GM23248 (cell line): ENCODE measurements at regions not wholly inside any gene's neighbourhood (a gene's known extent, or its start where the extent isn't known, plus 50 kb on each side); places are given as distances from the start of the nearest gene placed in this dataset.

Experiments used
- DNase-seq: peaks from one replicate; pipeline ENCODE4 v3.0.0-alpha.2; 2015
- H2AFZ ChIP-seq: fragments of 200-600 bp; sonication (generic); 2 replicates; pipeline ENCODE4 v1.6.1; 2016; ENCODE audit warnings: antibody characterized with exemption
- H3F3A ChIP-seq: fragments of 200-600 bp; sonication (generic); 2 replicates; pipeline ENCODE4 v1.6.1; 2016; ENCODE audit warnings: mild to moderate bottlenecking, antibody characterized with exemption, mixed run types; ENCODE audit not compliant: insufficient read depth
- H3K27ac ChIP-seq: fragments of 200-600 bp; sonication (generic); 2 replicates; pipeline ENCODE4 v1.5.1; 2016; ENCODE audit warnings: mild to moderate bottlenecking
- H3K27me3 ChIP-seq: fragments of 200-600 bp; sonication (generic); replicated peaks from 2 replicates; pipeline ENCODE4 v1.6.1; 2016; ENCODE audit warnings: mild to moderate bottlenecking; ENCODE audit not compliant: insufficient read depth
- H3K36me3 ChIP-seq: fragments of 200-600 bp; sonication (generic); 2 replicates; pipeline ENCODE4 v1.6.1; 2016; ENCODE audit warnings: low read depth, mild to moderate bottlenecking
- H3K4me1 ChIP-seq: fragments of 200-600 bp; sonication (generic); 2 replicates; pipeline ENCODE4 v1.6.1; 2016; ENCODE audit warnings: mild to moderate bottlenecking; ENCODE audit not compliant: insufficient read depth
- H3K4me2 ChIP-seq: fragments of 200-600 bp; sonication (generic); one replicate; pipeline ENCODE4 v1.6.1; 2016; ENCODE audit warnings: mild to moderate bottlenecking; ENCODE audit not compliant: unreplicated experiment
- H3K4me3 ChIP-seq: fragments of 200-600 bp; sonication (generic); 2 replicates; pipeline ENCODE4 v1.5.1; 2016; ENCODE audit warnings: mild to moderate bottlenecking
- H3K79me2 ChIP-seq: fragments of 200-600 bp; sonication (generic); 2 replicates; pipeline ENCODE4 v1.6.1; 2016; ENCODE audit warnings: mild to moderate bottlenecking; ENCODE audit not compliant: insufficient read depth
- H3K9ac ChIP-seq: fragments of 200-600 bp; sonication (generic); 2 replicates; pipeline ENCODE4 v1.6.1; 2016; ENCODE audit warnings: mild to moderate bottlenecking
- H3K9me2 ChIP-seq: fragments of 200-600 bp; sonication (generic); 2 replicates; pipeline ENCODE4 v1.6.1; 2016; ENCODE audit warnings: mixed run types, mild to moderate bottlenecking, moderate library complexity; ENCODE audit not compliant: insufficient read depth
- H3K9me3 ChIP-seq: fragments of 200-600 bp; sonication (generic); one replicate; pipeline ENCODE4 v1.6.1; 2017; ENCODE audit warnings: low read depth
- H4K20me1 ChIP-seq: fragments of 200-600 bp; sonication (generic); 2 replicates; pipeline ENCODE4 v1.6.0; 2016; ENCODE audit not compliant: insufficient read depth
- EZH2 ChIP-seq: fragments of 200-600 bp; sonication (generic); IDR thresholded peaks from 2 replicates; pipeline ENCODE4 v1.6.1; 2018; ENCODE audit warnings: antibody characterized with exemption, mild to moderate bottlenecking; ENCODE audit not compliant: insufficient read depth, poor library complexity, severe bottlenecking
- EZH2phosphoT487 ChIP-seq: fragments of 200-600 bp; sonication (generic); IDR thresholded peaks from 2 replicates; pipeline ENCODE4 v1.6.1; 2018; ENCODE audit warnings: antibody characterized with exemption, moderate library complexity, mild to moderate bottlenecking, low read depth; ENCODE audit not compliant: insufficient read depth
- WGBS, 2 experiments: methylation state at CpG; one replicate each; pipeline ENCODE4 v1.1.6; 2015 to 2017; ENCODE audit warnings: low lambda C conversion rate in 2 of 2, low coverage in 1 of 2; ENCODE audit errors: missing lambda C conversion rate in 2 of 2; 5-methylcytosine and 5-hydroxymethylcytosine counted together
- in situ Hi-C: fragments of 300-500 bp; cut with MboI; formaldehyde crosslinking; loops from 2 replicates; pipeline ENCODE4 v1.15.0; 2020

GRCh38 chr2:12320991-12321641 lies 395.6 kb upstream of the TRIB2 start:
- Histone ChIP-seq H3K9ac (no peak overlapping the region), H3K4me3 (peak overlapping the region; percentile 15), H3K36me3 (no peaks in the 10 kb centered on the region), H3K4me1 (peaks cover 51% of the 10 kb centered on the region), H3K27ac (peak overlapping the region; percentile 66), H3K79me2 (no peaks in the 10 kb centered on the region), H3F3A (peaks cover 62% of the 10 kb centered on the region), H3K9me2 (no peaks in the 10 kb centered on the region), H4K20me1 (no peaks in the 10 kb centered on the region), H3K4me2 (peak overlapping the region; percentile 65), H2AFZ (no peak overlapping the region), H3K27me3 (no peaks in the 10 kb centered on the region), H3K9me3 (no peaks in the 10 kb centered on the region)
- in situ Hi-C loops = no loop called here
- peak; percentile 96 for DNase-seq
- TF ChIP-seq EZH2 (no peak), EZH2phosphoT487 (no peak)
- 2 to 4% methylated on average over 7 of the region's 7 CpGs for WGBS, 2 experiments

- Histone ChIP-seq H3K27me3 (no peaks in the 10 kb centered on the region), H3F3A (peaks cover 61% of the 10 kb centered on the region), H3K4me1 (peaks cover 51% of the 10 kb centered on the region), H3K4me3 (peak overlapping the region; percentile 15), H4K20me1 (no peaks in the 10 kb centered on the region), H3K9ac (0 out of 2 replicates have a peak overlapping the region, but pooled peaks have one; percentile 14), H3K4me2 (peak overlapping the region; percentile 64), H3K36me3 (no peaks in the 10 kb centered on the region), H3K27ac (peak overlapping the region; percentile 66), H3K9me3 (no peaks in the 10 kb centered on the region), H3K79me2 (no peaks in the 10 kb centered on the region), H2AFZ (no peak overlapping the region), H3K9me2 (no peaks in the 10 kb centered on the region)
- in situ Hi-C loops = no loop called here
- TF ChIP-seq EZH2 (no peak), EZH2phosphoT487 (no peak)
- WGBS, 2 experiments = 4 to 6% methylated on average over 2 of the region's 2 CpGs
- DNase-seq = peak; percentile 57
These were observed 394.9 kb upstream of the TRIB2 start for GRCh38 chr2:12321886-12322285.

- no peak overlapping the region for H3K4me3 ChIP-seq
- peaks cover 17% of the 10 kb centered on the region for H3K4me1 ChIP-seq
- H3K27me3 ChIP-seq = no peaks in the 10 kb centered on the region
- H3K9ac ChIP-seq = no peak overlapping the region
- H4K20me1 ChIP-seq = no peaks in the 10 kb centered on the region
- no peaks in the 10 kb centered on the region for H3K9me3 ChIP-seq
- no peak overlapping the region for H3K27ac ChIP-seq
- no peak overlapping the region for H2AFZ ChIP-seq
- H3K79me2 ChIP-seq = no peaks in the 10 kb centered on the region
- H3K9me2 ChIP-seq = no peaks in the 10 kb centered on the region
- no peak overlapping the region for H3K4me2 ChIP-seq
- no peaks in the 10 kb centered on the region for H3K36me3 ChIP-seq
- no peak for DNase-seq
- TF ChIP-seq EZH2phosphoT487 (no peak), EZH2 (no peak)
- WGBS, 2 experiments = 93 to 96% methylated on average over 9 of the region's 9 CpGs
- H3F3A ChIP-seq = peaks cover 22% of the 10 kb centered on the region
- in situ Hi-C loops = no loop called here
These were observed 390.9 kb upstream of the TRIB2 start for GRCh38 chr2:12325806-12326205.

DNA sequence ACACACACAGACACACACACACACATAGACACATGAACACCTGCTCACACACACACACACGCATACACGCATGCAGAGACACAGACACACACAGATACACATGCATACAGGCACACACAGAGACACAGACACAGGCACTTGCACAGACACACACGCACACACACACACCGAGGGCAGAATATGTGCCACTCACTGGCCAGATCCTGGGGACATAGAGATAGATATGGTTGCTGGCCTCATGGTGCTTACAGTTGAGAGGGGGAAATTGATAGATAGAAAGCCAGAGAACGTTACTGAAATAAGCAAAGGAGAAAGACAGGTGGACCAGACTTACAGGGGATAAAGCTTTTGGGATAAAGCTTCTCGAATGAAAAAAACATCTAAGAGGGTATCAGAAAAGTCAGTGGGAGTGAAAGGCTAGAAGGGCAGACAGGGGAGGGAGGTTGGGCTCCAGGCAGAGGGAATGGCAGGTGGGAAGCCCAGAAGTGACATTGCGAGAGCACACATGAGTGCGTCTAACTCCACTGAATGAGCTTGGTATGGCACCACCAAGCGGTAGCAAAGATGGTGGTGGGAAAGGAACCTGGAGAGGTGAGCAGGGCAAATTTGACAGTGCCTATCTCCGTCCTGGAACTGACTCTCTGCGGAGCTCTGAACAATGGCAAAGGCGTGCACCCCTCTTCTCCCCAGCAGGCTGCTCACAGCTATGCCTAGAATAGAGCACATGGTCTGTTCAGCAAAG lies 390.1 kb upstream of the TRIB2 start:
- H3K9ac ChIP-seq = no peak overlapping the region
- H3K27ac ChIP-seq = no peak overlapping the region
- no peak for TF ChIP-seq EZH2phosphoT487
- TF ChIP-seq EZH2 = no peak
- DNase-seq = no peak
- no peak overlapping the region for H3K4me3 ChIP-seq
- no peaks in the 10 kb centered on the region for H3K36me3 ChIP-seq
- peaks cover 11% of the 10 kb centered on the region for H3K4me1 ChIP-seq
- H3K27me3 ChIP-seq = no peaks in the 10 kb centered on the region
- no peaks in the 10 kb centered on the region for H4K20me1 ChIP-seq
- H3F3A ChIP-seq = peaks cover 16% of the 10 kb centered on the region
- H3K79me2 ChIP-seq = no peaks in the 10 kb centered on the region
- H3K9me3 ChIP-seq = no peaks in the 10 kb centered on the region
- peaks cover 4% of the 10 kb centered on the region; the same call in 1 of the 2 replicates for H3K9me2 ChIP-seq
- no peak overlapping the region for H2AFZ ChIP-seq
- 93 to 96% methylated on average over 12 of the region's 12 CpGs for WGBS, 2 experiments
- in situ Hi-C loops = no loop called here
- no peak overlapping the region for H3K4me2 ChIP-seq
